ENCODE measurements at regions not wholly inside any gene's neighbourhood (a gene's known extent, or its start where the extent isn't known, plus 50 kb on each side); places are given as distances from the start of the nearest gene placed in this dataset.
"Not testable (repeated sequence)": the region's sequence is repeated elsewhere in the genome, so short reads cannot be mapped to it uniquely, and the experiment has no call there.

DNA sequence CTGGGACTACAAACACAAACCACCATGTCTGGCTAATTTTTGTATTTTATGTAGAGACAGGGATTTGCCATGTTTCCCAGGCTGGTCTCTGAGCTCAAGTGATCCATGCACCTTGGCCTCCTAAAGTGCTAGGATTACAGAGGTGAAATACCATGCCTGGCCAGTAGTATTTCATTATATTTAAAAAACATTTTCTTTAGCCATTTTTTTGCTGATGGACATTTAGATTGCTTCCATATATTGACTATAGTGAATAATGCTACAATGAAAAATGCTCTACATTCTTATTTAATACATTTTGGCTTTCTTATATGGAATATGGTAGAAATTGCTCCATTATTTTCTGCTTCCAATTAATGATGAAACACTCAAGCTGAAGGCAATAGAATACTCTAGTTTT is 1439.7 kb downstream of the FSTL5 start:
- TF ChIP-seq CTCF (IDR thresholded peaks at IDR 0.05; ENCODE audit: insufficient read depth, low read depth, low read length, missing control alignments), result no peak

GRCh38 chr4:160745126-160745525 is 1418.7 kb downstream of the FSTL5 start:
- no peak overlapping the region for H3K4me3 ChIP-seq (ENCODE audit: low read length)
- DNase-seq (ENCODE audit: low read depth), result peak; percentile 2
- no peak for TF ChIP-seq CTCF (IDR thresholded peaks at IDR 0.05; ENCODE audit: insufficient read depth, low read depth, low read length, missing control alignments)

More for the DNA sequence above, 1439.7 kb downstream of the FSTL5 start:
- no peak overlapping the region for H3K4me3 ChIP-seq (ENCODE audit: low read length)
- no peak for DNase-seq (ENCODE audit: low read depth)

GRCh38 chr4:160746585-160746984 is 1417.2 kb downstream of the FSTL5 start:
- H3K4me3 ChIP-seq (ENCODE audit: low read length); DNase-seq (ENCODE audit: low read depth): not testable (repeated sequence)

DNA sequence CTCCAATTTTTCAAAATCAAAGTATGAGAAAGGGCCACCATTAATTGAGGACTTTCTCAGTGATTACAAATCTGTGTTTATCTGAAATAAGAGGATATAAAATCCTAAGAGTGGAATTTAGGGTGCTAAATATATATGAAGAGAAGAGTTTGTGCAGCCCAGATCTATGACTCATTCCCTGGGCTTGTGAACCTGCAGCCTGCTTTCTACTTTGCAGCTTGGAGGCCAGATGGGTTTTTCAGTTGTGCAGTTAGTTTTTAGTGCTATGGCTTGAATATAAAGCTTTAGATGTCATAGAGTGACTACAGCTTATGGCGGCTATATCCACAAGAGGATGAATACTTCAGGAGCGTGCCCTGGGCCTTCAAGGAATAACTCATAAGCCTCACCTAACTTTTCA is 1391.1 kb downstream of the FSTL5 start:
- TF ChIP-seq CTCF (IDR thresholded peaks at IDR 0.05; ENCODE audit: insufficient read depth, low read depth, low read length, missing control alignments), result no peak
- H3K4me3 ChIP-seq (ENCODE audit: low read length), result no peak overlapping the region
- DNase-seq (ENCODE audit: low read depth), result peak; percentile 13

DNA sequence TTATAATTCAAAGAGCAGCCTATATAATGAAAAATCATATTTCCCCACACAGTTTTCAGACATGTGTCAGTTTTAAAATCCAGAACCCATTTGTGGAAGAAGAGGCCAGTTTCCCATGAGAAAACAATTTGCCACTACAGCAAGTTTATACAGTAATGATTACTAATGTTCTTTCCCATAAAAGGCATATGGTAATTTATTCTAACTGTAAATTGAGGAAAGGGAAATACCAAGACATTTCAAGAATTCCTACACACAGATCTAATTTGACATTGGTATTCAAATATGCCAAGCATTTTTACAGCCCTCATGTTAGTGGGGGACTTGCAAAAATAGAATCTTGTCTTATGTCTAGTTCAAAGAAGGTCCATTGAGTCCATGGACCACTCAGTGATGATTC is 1368.6 kb downstream of the FSTL5 start:
- H3K4me3 ChIP-seq (ENCODE audit: low read length), result no peak overlapping the region
- no peak for DNase-seq (ENCODE audit: low read depth)
- TF ChIP-seq CTCF (IDR thresholded peaks at IDR 0.05; ENCODE audit: insufficient read depth, low read depth, low read length, missing control alignments), result no peak

DNA sequence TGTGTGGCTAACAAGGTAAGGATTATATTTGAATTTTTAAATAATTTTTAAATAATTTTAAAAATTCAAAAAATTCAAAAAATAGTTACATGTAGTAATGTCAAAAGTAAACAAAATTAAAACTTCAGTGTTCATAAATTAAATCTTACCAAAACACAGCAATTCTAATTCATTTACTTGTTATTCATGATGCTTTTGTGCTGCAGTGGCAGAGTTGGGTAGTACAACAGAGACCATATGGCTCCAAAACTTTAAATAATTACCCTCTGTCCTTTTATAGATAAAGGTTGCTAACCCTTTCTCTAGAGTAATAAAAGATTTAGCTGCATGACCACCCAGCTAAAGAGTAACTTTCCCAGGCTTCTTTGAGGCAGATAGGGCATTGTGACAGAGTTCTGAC is 1355.6 kb downstream of the FSTL5 start:
- DNase-seq (ENCODE audit: low read depth), result no peak
- TF ChIP-seq CTCF (IDR thresholded peaks at IDR 0.05; ENCODE audit: insufficient read depth, low read depth, low read length, missing control alignments), result peak; percentile 17
- H3K4me3 ChIP-seq (ENCODE audit: low read length), result no peak overlapping the region

DNA sequence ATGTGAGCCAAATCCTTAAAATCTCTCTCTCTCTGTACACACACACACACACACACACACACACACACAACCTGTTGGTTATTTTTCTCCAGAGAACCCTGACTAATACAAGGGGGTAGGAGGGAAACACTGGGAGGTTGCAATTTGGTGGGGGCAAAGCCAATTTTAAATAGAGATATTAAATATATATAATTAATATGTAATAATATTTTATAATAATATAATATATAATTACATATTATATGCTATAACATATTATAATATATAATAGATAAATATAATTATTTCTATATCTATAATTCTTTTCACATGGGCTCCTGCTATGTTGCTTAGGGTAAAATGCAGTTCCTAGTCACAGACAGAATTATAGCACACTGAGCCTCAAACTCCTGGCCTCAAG is 1354.2 kb downstream of the FSTL5 start:
- no peak for DNase-seq (ENCODE audit: low read depth)
- H3K4me3 ChIP-seq (ENCODE audit: low read length), result no peak overlapping the region
- no peak for TF ChIP-seq CTCF (IDR thresholded peaks at IDR 0.05; ENCODE audit: insufficient read depth, low read depth, low read length, missing control alignments)

DNA sequence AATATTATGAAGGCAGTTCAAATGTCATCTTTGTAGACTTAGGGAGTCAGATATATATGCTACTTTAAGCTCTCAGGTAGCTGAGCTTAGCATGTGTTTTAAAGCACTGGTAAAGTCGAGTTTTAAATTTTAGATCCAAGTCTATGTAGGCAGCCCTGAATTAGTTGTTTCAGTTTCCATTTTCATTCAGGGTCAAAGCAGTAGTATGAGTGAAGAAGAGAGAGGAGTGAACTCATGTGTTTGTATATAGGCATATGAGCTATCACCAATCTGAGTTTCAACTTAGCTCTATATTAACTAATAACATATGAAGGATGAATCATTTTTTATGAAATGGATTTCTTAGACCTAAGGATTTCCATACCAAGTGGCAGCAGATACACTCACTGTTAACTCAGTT is 1353.4 kb downstream of the FSTL5 start:
- no peak for DNase-seq (ENCODE audit: low read depth)
- H3K4me3 ChIP-seq (ENCODE audit: low read length), result no peak overlapping the region
- no peak for TF ChIP-seq CTCF (IDR thresholded peaks at IDR 0.05; ENCODE audit: insufficient read depth, low read depth, low read length, missing control alignments)
